CD4-positive, alpha-beta T cell treated with Interleukin-17A for 1 hour (primary cell): ENCODE measurements at regions not wholly inside any gene's neighbourhood (a gene's known extent, or its start where the extent isn't known, plus 50 kb on each side); places are given as distances from the start of the nearest gene placed in this dataset.
A peak's percentile ranks its signal among the peaks of the same experiment; 100 is the strongest.

Experiments
- DNase-seq: peaks from one replicate; pipeline ENCODE4 v3.0.0-alpha.2; 2020

GRCh38 chr2:118222672-118223421 lies 134.6 kb downstream of the INSIG2 start:
- no peak for DNase-seq

GRCh38 chr2:118222273-118222594 lies 134.0 kb downstream of the INSIG2 start:
- DNase-seq, result no peak

DNA sequence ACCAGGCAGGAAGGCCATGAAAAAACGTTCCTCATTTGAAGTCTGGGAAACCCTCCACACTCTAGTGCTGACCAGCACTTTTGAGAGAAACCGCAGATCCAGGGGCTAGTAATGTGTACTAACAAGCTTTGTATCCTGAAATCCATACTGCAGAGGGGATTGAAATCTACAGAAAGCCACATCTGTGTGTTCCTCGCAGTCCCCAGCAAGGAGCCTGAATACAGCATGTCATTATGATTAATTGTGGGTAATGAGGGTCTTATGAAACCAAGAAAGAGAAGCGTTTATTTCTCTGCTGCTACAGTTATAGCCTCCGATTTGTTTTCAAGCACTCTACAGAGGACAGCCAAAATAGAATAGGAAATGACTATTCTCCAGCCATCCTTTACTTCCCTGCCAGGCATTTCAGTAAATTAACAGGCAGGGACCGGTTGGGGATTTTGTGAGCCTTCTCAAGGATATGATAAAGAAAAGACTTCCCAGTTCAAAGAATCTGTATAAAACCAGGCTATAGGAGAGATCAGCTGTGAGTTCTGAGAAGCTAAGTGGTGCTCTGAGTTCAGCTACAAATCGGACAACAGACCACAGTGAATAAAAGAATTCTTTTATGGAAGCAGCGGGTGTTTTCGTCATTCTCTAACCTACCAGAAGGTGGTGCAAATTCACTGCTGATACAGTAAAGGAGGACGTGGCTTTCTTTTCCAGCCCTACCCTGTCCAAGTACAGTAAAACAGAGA lies 133.4 kb downstream of the INSIG2 start:
- peak; percentile 68 for DNase-seq

DNA sequence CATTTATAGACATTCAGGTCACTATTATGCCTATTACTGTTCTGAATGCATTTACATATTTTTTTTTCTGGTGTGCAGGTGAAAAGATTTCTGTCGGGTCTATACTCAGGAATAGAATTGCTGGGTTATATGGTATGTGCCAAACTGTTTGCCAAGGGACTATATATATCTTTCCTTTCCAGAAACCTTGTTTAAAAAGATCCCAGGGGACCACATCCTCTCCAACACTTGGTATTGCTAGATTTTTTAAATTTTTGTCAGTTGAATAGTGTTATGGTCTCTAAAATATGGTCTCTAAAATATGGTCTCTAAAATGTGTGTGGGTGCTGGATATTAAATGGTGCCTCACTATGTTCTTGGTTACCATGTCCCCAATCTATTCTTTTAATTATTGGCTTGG lies 131.3 kb downstream of the INSIG2 start:
- no peak for DNase-seq

- no peak for DNase-seq
Measured at GRCh38 chr2:118216224-118216623, 128.0 kb downstream of the INSIG2 start.

GRCh38 chr2:118209727-118210126 lies 121.5 kb downstream of the INSIG2 start:
- no peak for DNase-seq

GRCh38 chr2:118207889-118208288 lies 119.6 kb downstream of the INSIG2 start:
- no peak for DNase-seq

DNA sequence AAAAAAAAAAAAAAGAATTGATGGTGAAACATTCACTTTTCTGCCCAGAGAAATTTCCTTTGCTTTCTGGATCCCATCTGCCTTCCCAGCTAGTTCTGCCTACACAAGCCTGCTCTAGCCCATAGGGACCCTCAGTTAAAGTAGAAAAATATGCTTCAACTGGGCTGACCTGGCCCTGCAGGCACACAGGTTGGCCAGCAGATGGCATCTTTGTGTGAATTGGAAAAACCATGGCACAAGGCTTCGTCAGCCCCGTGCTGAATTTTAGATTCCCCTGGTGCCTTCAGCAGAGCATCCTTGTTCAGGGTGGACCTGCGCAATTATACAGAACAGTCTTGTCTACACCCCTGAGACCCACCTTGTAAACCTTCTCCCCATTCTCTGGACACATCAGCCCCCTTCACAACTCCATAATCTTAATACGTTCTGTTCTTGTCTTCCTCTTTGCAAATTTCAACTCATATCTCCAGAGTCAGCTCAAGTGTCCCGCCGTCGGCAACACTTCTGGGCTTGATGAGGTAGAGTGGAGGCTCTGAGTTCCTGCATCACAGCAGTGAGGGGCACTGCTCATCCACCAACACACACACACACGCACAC lies 114.5 kb downstream of the INSIG2 start:
- peak; percentile 61 for DNase-seq

DNA sequence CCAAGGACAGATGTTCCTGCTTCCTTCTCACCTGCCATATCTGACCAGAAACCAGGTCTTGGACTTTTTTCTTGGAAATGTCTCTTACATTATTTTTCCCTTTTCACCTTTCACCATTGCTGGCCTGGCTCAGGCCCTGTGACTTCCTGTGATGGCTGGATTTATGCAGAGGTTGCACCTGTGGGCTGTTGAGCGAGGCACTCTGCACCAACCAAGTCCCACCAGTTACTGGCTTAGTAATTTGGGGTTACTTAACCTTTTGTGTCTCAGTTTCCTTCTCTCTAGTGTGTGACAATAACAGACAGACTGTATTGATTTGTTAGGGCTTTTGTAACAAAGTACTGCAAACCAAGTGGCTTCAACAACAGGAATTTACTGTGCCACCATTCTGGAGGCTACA lies 110.0 kb downstream of the INSIG2 start:
- DNase-seq, result no peak

GRCh38 chr2:118197011-118197675 lies 108.9 kb downstream of the INSIG2 start:
- peak; percentile 13 for DNase-seq

GRCh38 chr2:118190474-118190873 lies 102.2 kb downstream of the INSIG2 start:
- DNase-seq, result no peak

DNA sequence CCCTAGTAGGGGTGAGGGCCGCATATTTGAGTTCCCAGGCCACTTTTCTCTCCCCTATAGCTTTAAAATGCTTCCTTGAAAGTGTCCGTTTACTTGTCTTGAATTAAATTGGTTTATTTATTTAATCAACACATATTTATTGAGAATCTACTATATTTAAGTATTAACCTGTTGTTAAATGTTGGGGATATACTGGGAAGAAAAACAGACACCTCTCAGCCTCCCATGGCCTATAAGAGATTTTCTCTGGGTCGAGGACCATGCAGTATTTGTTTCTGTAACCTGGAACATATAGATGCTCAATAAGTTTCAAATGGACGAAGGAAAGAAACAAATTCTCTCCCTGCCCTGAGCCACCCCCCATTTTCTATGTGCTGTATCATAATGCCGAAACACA lies 98.6 kb downstream of the INSIG2 start:
- DNase-seq, result no peak

DNA sequence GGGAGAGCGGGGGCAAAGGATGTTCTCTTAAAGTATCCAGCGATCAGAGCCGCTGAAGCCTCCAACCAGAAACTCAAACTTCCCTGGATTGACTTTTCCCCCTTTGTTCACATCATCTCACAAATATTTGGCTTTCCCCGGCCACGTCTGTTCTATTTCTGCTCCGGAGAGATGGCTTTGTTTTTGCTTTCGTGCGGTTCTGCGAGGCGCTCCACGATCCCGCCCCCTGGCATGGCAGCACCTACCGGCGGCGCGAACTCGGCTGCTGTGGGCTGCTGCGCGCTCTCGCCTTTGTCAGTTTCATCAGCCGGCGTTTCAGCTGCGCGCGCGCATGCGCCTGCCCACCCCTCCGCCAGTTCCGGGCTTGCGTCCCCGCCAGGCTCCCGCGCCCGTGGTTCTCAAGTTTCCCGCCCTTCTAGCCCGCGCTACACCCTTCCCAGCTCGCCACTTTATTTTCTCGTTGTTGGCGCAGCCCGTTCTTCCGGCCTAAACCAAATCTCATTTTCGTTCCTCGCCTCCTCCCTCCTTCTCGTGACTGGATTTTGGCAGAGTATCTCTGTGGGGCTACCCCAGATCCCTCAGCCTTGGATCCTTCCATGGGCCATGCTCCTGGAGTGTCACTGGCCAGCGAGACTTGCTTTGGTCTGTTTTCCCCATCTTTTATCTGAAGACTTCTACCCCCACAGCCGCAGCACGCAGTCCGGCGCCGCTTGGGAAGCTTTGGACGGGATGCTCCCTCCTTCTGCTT lies 98.0 kb downstream of the INSIG2 start:
- DNase-seq, result peak; percentile 89

DNA sequence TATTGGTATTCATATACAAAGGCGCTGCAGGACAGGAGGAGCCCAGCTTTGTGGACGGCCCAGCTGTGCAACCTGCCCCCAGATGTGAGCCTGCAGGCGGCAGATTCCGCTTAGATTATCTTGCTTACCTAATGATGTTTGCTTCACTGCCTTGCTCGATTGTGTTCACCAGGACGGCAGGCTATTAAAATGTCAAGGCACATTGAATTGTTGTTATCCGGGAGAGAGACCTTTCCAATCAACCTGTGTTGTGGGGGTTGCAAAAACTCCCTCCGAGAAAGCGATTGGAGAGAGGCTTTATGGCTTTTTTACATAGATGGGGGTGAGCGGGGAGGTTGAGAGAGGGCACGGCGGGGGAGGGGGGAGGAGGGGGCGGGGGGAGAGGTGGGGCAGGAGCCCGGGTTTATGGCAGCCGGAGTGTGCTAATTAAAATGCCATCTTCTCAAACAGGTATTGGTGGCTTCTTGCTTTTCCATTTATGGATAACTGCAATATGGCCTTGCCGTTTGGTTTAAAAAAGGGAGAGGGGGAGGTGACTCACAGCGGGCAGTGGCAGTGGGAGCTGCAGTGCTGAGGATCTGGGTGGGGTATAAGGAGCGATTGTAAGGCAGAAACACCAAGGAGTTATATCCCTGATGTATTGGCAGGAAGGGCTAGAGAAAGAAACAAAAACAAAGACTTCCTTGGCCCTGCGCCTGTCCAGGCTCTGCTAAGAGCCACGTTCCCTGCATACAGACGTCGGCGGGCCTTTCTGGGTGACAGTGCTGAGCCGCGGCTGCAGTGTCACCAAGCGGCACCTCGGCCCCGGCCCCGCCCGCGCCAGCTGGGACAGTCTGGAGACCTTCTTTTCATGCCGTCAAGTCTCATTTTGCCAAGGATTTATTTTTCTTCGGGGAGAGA lies 97.2 kb downstream of the INSIG2 start:
- DNase-seq, result peak; percentile 36

- no peak for DNase-seq
Measured at GRCh38 chr2:118183381-118183780, 95.1 kb downstream of the INSIG2 start.

GRCh38 chr2:118179445-118179844 lies 91.2 kb downstream of the INSIG2 start:
- DNase-seq, result no peak

GRCh38 chr2:118177884-118178283 lies 89.6 kb downstream of the INSIG2 start:
- no peak for DNase-seq

- DNase-seq, result no peak
Measured at GRCh38 chr2:118177318-118177717, 89.0 kb downstream of the INSIG2 start.

- no peak for DNase-seq
Measured at GRCh38 chr2:118176601-118177000, 88.3 kb downstream of the INSIG2 start.

DNA sequence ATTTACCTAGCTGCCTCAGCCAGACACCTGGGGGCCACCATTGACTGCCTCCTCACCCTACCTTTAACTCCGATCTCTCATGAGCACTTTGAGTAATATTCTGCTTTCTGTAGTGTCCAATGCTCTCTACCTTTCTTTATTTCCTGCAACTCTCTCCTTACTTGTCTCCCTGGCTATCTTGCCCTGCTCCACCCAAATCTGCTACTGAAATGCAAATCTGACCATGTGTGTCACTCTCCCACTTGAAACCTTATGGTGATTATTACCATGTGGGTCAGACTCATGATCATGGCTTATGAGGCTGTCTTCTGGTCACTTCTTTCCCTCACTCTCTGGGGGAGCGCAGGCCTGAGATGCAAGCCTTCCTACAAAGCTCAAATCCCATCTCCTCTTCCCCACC lies 83.3 kb downstream of the INSIG2 start:
- no peak for DNase-seq

DNA sequence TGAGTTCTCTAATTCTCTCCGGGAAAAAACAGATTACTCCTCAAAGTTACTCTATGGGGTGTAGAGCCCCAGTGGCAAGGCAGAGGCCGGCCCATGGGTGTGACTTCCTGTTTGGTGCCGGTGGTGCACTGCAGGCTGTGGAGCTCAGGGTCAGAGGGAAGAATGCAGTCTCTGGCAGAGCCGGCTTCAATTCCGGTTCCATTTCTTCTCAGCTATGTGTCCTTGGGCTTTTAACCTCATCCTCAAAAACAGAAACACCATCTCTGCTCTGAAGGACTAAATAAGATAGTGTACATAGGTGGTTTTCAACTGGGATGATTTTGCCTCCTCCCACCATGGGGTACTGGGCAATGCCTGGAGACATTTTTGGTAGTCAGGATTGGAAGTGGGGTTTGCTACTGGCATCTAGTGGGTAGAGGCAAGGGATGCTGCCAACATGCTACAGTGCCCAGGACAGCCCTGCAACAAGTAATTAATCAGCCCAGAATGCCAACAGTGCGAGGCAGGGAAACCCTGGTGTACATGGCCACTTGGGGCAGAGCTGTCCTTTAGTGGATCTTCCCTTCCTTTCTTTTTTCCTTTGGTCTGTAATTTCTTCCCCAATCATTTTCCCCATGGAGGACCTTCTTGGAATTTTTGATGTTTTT lies 81.2 kb downstream of the INSIG2 start:
- DNase-seq, result peak; percentile 29
